A673 (cell line): ENCODE measurements at regions not wholly inside any gene's neighbourhood (a gene's known extent, or its start where the extent isn't known, plus 50 kb on each side); places are given as distances from the start of the nearest gene placed in this dataset.

Experiments used
- CTCF ChIP-seq: fragments of 300-800, 200-600 bp; sonication (generic); conservative IDR thresholded peaks from 2 replicates; pipeline ENCODE4 v1.5.1; 2017; ENCODE audit warnings: low read depth, mild to moderate bottlenecking, antibody characterized with exemption, low read length, moderate library complexity, mixed read lengths
- EZH2 ChIP-seq: fragments of 200-600 bp; sonication (generic); IDR thresholded peaks from 2 replicates; pipeline ENCODE4 v1.6.1; 2017; ENCODE audit warnings: borderline replicate concordance, low read depth, mild to moderate bottlenecking, mixed read lengths, antibody characterized with exemption, low read length; ENCODE audit not compliant: poor library complexity, severe bottlenecking

GRCh38 chr1:30596470-30596869, 126.9 kb downstream of the MATN1 start:
- TF ChIP-seq CTCF (no peak), EZH2 (no peak)
